ENCODE measurements at regions not wholly inside any gene's neighbourhood (a gene's known extent, or its start where the extent isn't known, plus 50 kb on each side); places are given as distances from the start of the nearest gene placed in this dataset.

DNA sequence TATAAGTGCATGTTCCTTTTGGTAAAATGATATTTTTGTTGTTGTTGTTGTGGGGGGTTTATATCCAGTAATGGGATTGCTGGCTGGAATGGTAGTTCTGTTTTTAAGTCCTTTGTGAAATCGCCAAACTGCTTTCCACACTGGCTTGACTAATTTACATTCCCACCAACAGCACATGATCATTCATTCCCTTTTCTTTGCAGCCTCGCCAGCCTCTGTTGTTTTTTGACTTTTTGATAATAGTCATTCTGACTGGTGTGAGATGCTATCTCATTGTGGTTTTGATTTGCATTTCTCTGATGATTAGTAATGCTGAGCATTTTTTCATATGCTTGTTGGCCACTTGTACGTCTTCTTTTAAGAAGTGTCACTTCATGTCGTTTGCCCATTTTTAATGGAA is 188.5 kb upstream of the CHRM3 start:
- TF ChIP-seq POLR2A (IDR thresholded peaks at IDR 0.05; ENCODE audit: low read depth, low read length) (no peak), PAX5 (IDR thresholded peaks at IDR 0.05; ENCODE audit: insufficient read depth, low read length, severe bottlenecking) (no peak), TAF1 (IDR thresholded peaks at IDR 0.05; ENCODE audit: low read depth, low read length) (no peak), SPI1 (IDR thresholded peaks at IDR 0.05; ENCODE audit: low read depth, low read length) (no peak), POLR2AphosphoS5 (IDR thresholded peaks at IDR 0.05; ENCODE audit: low read depth, low read length) (no peak), POU2F2 (IDR thresholded peaks at IDR 0.05; ENCODE audit: low read depth, low read length) (no peak)

Measured in GM12891 (cell line).